ENCODE measurements at regions not wholly inside any gene's neighbourhood (a gene's known extent, or its start where the extent isn't known, plus 50 kb on each side); places are given as distances from the start of the nearest gene placed in this dataset.

- in situ Hi-C loops (cut with HindIII; ENCODE audit: low sequenced_read_pairs) = no loop called here
Measured at GRCh38 chr13:90168953-90169352, 1178.5 kb upstream of the MIR17HG start.

GRCh38 chr13:90170208-90170607, 1177.3 kb upstream of the MIR17HG start:
- DNase-seq (ENCODE audit: low read depth, low spot score) = no peak
- in situ Hi-C loops (cut with HindIII; ENCODE audit: low sequenced_read_pairs) = no loop called here
- no peak for TF ChIP-seq CTCF (IDR thresholded peaks at IDR 0.05; ENCODE audit: low read depth, low read length)
- H3K4me3 ChIP-seq (ENCODE audit: low read depth, low read length) = no peak overlapping the region

More at GRCh38 chr13:90168953-90169352, 1178.5 kb upstream of the MIR17HG start:
- H3K4me3 ChIP-seq (ENCODE audit: low read depth, low read length) = no peak overlapping the region
- no peak for DNase-seq (ENCODE audit: low read depth, low spot score)
- no peak for TF ChIP-seq CTCF (IDR thresholded peaks at IDR 0.05; ENCODE audit: low read depth, low read length)

- H3K4me3 ChIP-seq (ENCODE audit: low read depth, low read length) = no peak overlapping the region
- no peak for TF ChIP-seq CTCF (IDR thresholded peaks at IDR 0.05; ENCODE audit: low read depth, low read length)
- in situ Hi-C loops (cut with HindIII; ENCODE audit: low sequenced_read_pairs) = no loop called here
- peak; percentile 2 for DNase-seq (ENCODE audit: low read depth, low spot score)
Measured at GRCh38 chr13:90171649-90172048, 1175.8 kb upstream of the MIR17HG start.

DNA sequence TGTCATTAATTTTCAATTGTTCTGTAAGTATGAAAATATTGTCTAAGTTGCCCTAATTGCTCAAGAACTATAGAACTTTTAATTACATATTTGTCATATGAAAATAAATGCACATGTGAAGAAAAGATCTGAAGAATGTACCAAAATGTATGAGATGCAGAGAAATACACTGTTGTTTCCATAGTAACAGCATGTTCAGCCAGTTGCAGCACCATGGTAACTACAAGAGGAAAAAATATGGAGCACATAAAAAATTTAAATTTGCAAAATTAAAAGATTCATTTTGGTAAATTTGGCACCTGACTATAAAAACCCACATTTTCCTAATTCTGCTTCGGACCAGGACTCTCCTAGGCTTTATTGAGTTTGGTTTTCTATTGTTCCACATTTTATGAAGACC, 1170.0 kb upstream of the MIR17HG start:
- no peak overlapping the region for H3K4me3 ChIP-seq (ENCODE audit: low read depth, low read length)
- no peak for TF ChIP-seq CTCF (IDR thresholded peaks at IDR 0.05; ENCODE audit: low read depth, low read length)
- in situ Hi-C loops (cut with HindIII; ENCODE audit: low sequenced_read_pairs) = no loop called here
- DNase-seq (ENCODE audit: low read depth, low spot score) = no peak

- TF ChIP-seq CTCF (IDR thresholded peaks at IDR 0.05; ENCODE audit: low read depth, low read length) = no peak
- H3K4me3 ChIP-seq (ENCODE audit: low read depth, low read length) = no peak overlapping the region
- DNase-seq (ENCODE audit: low read depth, low spot score) = no peak
- in situ Hi-C loops (cut with HindIII; ENCODE audit: low sequenced_read_pairs) = no loop called here
Measured at GRCh38 chr13:90184355-90184754, 1163.1 kb upstream of the MIR17HG start.

GRCh38 chr13:90185734-90186133, 1161.8 kb upstream of the MIR17HG start:
- no peak for TF ChIP-seq CTCF (IDR thresholded peaks at IDR 0.05; ENCODE audit: low read depth, low read length)
- in situ Hi-C loops (cut with HindIII; ENCODE audit: low sequenced_read_pairs) = no loop called here
- H3K4me3 ChIP-seq (ENCODE audit: low read depth, low read length) = no peak overlapping the region
- no peak for DNase-seq (ENCODE audit: low read depth, low spot score)

Data from astrocyte of the spinal cord (primary cell).